ENCODE measurements at regions not wholly inside any gene's neighbourhood (a gene's known extent, or its start where the extent isn't known, plus 50 kb on each side); places are given as distances from the start of the nearest gene placed in this dataset.

DNA sequence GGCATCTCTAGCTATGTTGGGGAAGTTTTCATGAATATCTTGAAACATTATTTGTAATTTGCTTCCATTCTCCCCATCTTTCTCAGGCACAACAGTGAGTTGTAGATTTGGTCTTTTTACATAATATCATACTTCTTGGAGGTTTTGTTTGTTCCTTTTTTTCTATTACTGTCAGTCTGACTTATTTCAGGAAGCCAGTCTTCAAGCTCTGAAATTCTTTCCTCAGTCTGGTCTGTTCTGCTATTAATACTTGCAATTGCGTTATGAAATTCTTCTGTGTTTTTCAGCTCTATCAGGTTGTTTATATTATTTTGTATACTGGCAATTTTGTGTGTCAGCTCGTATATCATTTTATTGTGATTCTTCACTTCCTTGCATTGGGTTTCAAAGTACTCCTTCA, 424.6 kb upstream of the PTBP2 start:
- intact Hi-C loops (cut with micrococcal nuclease), result no loop called here
- H3K36me3 Mint-ChIP-seq (ENCODE audit: low read depth), result no peaks in the 10 kb centered on the region
- no peaks in the 10 kb centered on the region for H3K9me3 Mint-ChIP-seq
- POLR2A ChIA-PET, result no interaction called here
- no peak overlapping the region for H3K27ac Mint-ChIP-seq
- CTCF ChIA-PET, result no interaction called here
- ATAC-seq, result no peak
- no peak for TF ChIP-seq CTCF (IDR thresholded peaks at IDR 0.05)
- H3K4me3 Mint-ChIP-seq, result no peak overlapping the region
- H3K4me1 Mint-ChIP-seq (ENCODE audit: low read depth), result no peaks in the 10 kb centered on the region
- H3K27me3 Mint-ChIP-seq, result no peaks in the 10 kb centered on the region
- no peak for DNase-seq

GRCh38 chr1:96306809-96307560, 414.6 kb upstream of the PTBP2 start:
- H3K36me3 Mint-ChIP-seq (ENCODE audit: low read depth), result no peaks in the 10 kb centered on the region
- POLR2A ChIA-PET, result no interaction called here
- no peak for TF ChIP-seq CTCF (IDR thresholded peaks at IDR 0.05)
- ATAC-seq, result no peak
- H3K4me1 Mint-ChIP-seq (ENCODE audit: low read depth), result no peaks in the 10 kb centered on the region
- H3K27me3 Mint-ChIP-seq, result no peaks in the 10 kb centered on the region
- DNase-seq, result no peak
- CTCF ChIA-PET, result interaction anchor here (0.6 kb wide), 1 partner anchor 29 kb away, joined by 3 read pairs; no protein-coding TSS in a partner anchor
- H3K27ac Mint-ChIP-seq, result no peak overlapping the region
- no peaks in the 10 kb centered on the region for H3K9me3 Mint-ChIP-seq
- no peak overlapping the region for H3K4me3 Mint-ChIP-seq
- intact Hi-C loops (cut with micrococcal nuclease), result no loop called here

DNA sequence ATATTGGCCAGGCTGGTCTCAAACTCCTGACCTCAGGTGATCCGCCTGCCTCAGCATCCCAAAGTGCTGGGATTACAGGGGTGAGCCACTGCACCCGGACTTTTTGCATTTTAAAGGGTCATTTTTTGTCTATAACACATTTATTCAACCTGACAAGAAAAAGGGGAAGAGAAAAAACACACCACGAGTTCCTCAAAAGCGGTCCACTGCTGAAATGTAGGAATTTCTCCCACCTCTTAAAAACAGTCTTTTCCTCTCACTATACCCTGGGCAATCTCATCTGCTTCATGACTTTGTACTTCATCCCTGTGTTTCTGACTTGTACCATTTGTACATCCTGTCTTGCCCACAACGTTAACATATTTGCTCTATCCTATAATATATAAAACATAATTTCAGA, 413.3 kb upstream of the PTBP2 start:
- no peaks in the 10 kb centered on the region for H3K9me3 Mint-ChIP-seq
- DNase-seq, result no peak
- H3K4me1 Mint-ChIP-seq (ENCODE audit: low read depth), result no peaks in the 10 kb centered on the region
- intact Hi-C loops (cut with micrococcal nuclease), result no loop called here
- no peak for ATAC-seq
- H3K36me3 Mint-ChIP-seq (ENCODE audit: low read depth), result no peaks in the 10 kb centered on the region
- no peak for TF ChIP-seq CTCF (IDR thresholded peaks at IDR 0.05)
- no peak overlapping the region for H3K27ac Mint-ChIP-seq
- CTCF ChIA-PET, result no interaction called here
- no peaks in the 10 kb centered on the region for H3K27me3 Mint-ChIP-seq
- no peak overlapping the region for H3K4me3 Mint-ChIP-seq
- POLR2A ChIA-PET, result no interaction called here

DNA sequence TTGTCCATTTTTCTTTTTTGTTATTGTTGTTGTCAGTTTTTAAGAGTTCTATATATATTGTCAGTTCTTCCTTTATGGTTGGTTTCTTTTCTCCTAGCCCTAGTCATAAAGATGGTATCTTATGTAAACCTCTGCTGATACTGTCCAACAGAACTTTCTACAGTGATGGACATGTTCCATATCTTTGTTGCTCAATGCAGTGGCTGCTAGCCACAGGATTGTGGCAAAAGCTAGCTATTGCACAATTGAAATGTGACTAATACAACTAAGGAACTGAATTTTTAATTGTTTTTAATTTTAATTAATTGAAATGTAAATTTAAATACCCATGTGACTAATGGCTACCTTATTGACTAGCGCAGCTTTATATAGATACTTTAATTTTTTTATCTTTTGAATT, 411.8 kb upstream of the PTBP2 start:
- Mint-ChIP-seq H3K4me1 (ENCODE audit: low read depth) (no peaks in the 10 kb centered on the region), H3K4me3 (no peak overlapping the region), H3K27me3 (no peaks in the 10 kb centered on the region), H3K27ac (no peak overlapping the region), H3K9me3 (no peaks in the 10 kb centered on the region), H3K36me3 (ENCODE audit: low read depth) (no peaks in the 10 kb centered on the region)
- TF ChIP-seq CTCF (IDR thresholded peaks at IDR 0.05), result no peak
- DNase-seq, result no peak
- ChIA-PET POLR2A (interaction anchor here (0.7 kb wide), 1 partner anchor 337 kb away, joined by 3 read pairs; no protein-coding TSS in a partner anchor), CTCF (no interaction called here)
- intact Hi-C loops (cut with micrococcal nuclease), result no loop called here
- ATAC-seq, result no peak

DNA sequence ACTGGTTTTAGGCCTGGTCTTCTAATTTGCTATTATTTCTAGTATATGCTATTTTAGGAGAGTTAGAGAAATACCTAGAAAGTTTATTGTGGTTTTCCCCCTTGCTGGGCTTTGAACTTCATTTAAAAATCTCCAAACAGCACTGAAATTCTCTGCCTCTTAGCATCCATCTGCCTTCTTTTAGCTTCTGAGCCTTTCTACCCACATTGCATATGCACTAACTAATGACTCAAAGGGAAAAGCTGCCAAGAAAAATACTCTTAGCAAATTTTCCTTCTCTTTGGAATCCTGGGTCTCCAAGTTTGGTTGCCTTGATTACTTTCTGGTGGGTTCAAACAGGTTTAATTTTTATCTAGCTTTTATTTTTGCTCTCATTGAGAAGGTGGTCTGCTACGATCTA, 408.4 kb upstream of the PTBP2 start:
- no peak for TF ChIP-seq CTCF (IDR thresholded peaks at IDR 0.05)
- H3K9me3 Mint-ChIP-seq, result no peaks in the 10 kb centered on the region
- DNase-seq, result no peak
- no peak for ATAC-seq
- intact Hi-C loops (cut with micrococcal nuclease), result no loop called here
- H3K27me3 Mint-ChIP-seq, result no peaks in the 10 kb centered on the region
- ChIA-PET POLR2A (no interaction called here), CTCF (no interaction called here)
- H3K36me3 Mint-ChIP-seq (ENCODE audit: low read depth), result no peaks in the 10 kb centered on the region
- H3K4me1 Mint-ChIP-seq (ENCODE audit: low read depth), result no peaks in the 10 kb centered on the region
- no peak overlapping the region for H3K4me3 Mint-ChIP-seq
- no peak overlapping the region for H3K27ac Mint-ChIP-seq

Data from activated CD8-positive, alpha-beta T cell treated with anti-CD3 and anti-CD28 coated beads for 36 hours (primary cell).